ENCODE measurements at regions not wholly inside any gene's neighbourhood (a gene's known extent, or its start where the extent isn't known, plus 50 kb on each side); places are given as distances from the start of the nearest gene placed in this dataset.

GRCh38 chr5:5941486-5941885 lies 436.9 kb downstream of the MED10 start:
- H3K9ac ChIP-seq (ENCODE audit: low read length), result no peak overlapping the region
- no peaks in the 10 kb centered on the region for H3K9me3 ChIP-seq (replicated peaks; ENCODE audit: insufficient read depth, low read length)
- H3K36me3 ChIP-seq (replicated peaks; ENCODE audit: insufficient read depth, low read length), result no peaks in the 10 kb centered on the region
- no peak for DNase-seq
- H2AFZ ChIP-seq (ENCODE audit: low read length), result no peak overlapping the region
- H3K4me3 ChIP-seq (ENCODE audit: low read length), result no peak overlapping the region
- H4K20me1 ChIP-seq (ENCODE audit: insufficient read depth, low read length), result no peaks in the 10 kb centered on the region
- H3K79me2 ChIP-seq (ENCODE audit: low read length), result no peaks in the 10 kb centered on the region
- H3K4me2 ChIP-seq (ENCODE audit: low read depth, low read length), result no peak overlapping the region
- H3K27me3 ChIP-seq (replicated peaks; ENCODE audit: insufficient read depth, low read length), result no peaks in the 10 kb centered on the region
- H3K27ac ChIP-seq (ENCODE audit: low read length), result no peak overlapping the region
- H3K4me1 ChIP-seq (ENCODE audit: low read length), result no peaks in the 10 kb centered on the region
- TF ChIP-seq EZH2phosphoT487 (IDR thresholded peaks at IDR 0.05; ENCODE audit: low read length) (no peak), EZH2 (optimal IDR thresholded peaks at IDR 0.05; ENCODE audit: low read depth, low read length) (no peak), CTCF (IDR thresholded peaks at IDR 0.05; ENCODE audit: low read length) (no peak)
- no peaks in the 10 kb centered on the region for H3F3A ChIP-seq (ENCODE audit: insufficient read depth, low read length)
- no peaks in the 10 kb centered on the region for H3K9me2 ChIP-seq (replicated peaks; ENCODE audit: insufficient read depth, low read length)

- H3K4me1 ChIP-seq (ENCODE audit: low read length), result no peaks in the 10 kb centered on the region
- H3K9ac ChIP-seq (ENCODE audit: low read length), result no peak overlapping the region
- no peaks in the 10 kb centered on the region for H3K27me3 ChIP-seq (replicated peaks; ENCODE audit: insufficient read depth, low read length)
- no peaks in the 10 kb centered on the region for H3K79me2 ChIP-seq (ENCODE audit: low read length)
- no peak overlapping the region for H3K4me2 ChIP-seq (ENCODE audit: low read depth, low read length)
- H3K4me3 ChIP-seq (ENCODE audit: low read length), result no peak overlapping the region
- no peaks in the 10 kb centered on the region for H3K9me2 ChIP-seq (replicated peaks; ENCODE audit: insufficient read depth, low read length)
- H4K20me1 ChIP-seq (ENCODE audit: insufficient read depth, low read length), result no peaks in the 10 kb centered on the region
- H2AFZ ChIP-seq (ENCODE audit: low read length), result no peak overlapping the region
- H3F3A ChIP-seq (ENCODE audit: insufficient read depth, low read length), result no peaks in the 10 kb centered on the region
- H3K27ac ChIP-seq (ENCODE audit: low read length), result no peak overlapping the region
- TF ChIP-seq EZH2phosphoT487 (IDR thresholded peaks at IDR 0.05; ENCODE audit: low read length), result no peak
- no peak for TF ChIP-seq CTCF (IDR thresholded peaks at IDR 0.05; ENCODE audit: low read length)
- no peak for TF ChIP-seq EZH2 (optimal IDR thresholded peaks at IDR 0.05; ENCODE audit: low read depth, low read length)
- no peak for DNase-seq
- no peaks in the 10 kb centered on the region for H3K36me3 ChIP-seq (replicated peaks; ENCODE audit: insufficient read depth, low read length)
- no peaks in the 10 kb centered on the region for H3K9me3 ChIP-seq (replicated peaks; ENCODE audit: insufficient read depth, low read length)
Observed at GRCh38 chr5:5939759-5940370, 438.5 kb downstream of the MED10 start.

- no peak overlapping the region for H2AFZ ChIP-seq (ENCODE audit: low read length)
- TF ChIP-seq EZH2phosphoT487 (IDR thresholded peaks at IDR 0.05; ENCODE audit: low read length) (no peak), EZH2 (optimal IDR thresholded peaks at IDR 0.05; ENCODE audit: low read depth, low read length) (no peak), CTCF (IDR thresholded peaks at IDR 0.05; ENCODE audit: low read length) (no peak)
- H3K4me1 ChIP-seq (ENCODE audit: low read length), result no peaks in the 10 kb centered on the region
- no peaks in the 10 kb centered on the region for H3K9me2 ChIP-seq (replicated peaks; ENCODE audit: insufficient read depth, low read length)
- no peaks in the 10 kb centered on the region for H3K79me2 ChIP-seq (ENCODE audit: low read length)
- no peak overlapping the region for H3K27ac ChIP-seq (ENCODE audit: low read length)
- no peaks in the 10 kb centered on the region for H3K27me3 ChIP-seq (replicated peaks; ENCODE audit: insufficient read depth, low read length)
- no peak overlapping the region for H3K4me2 ChIP-seq (ENCODE audit: low read depth, low read length)
- no peaks in the 10 kb centered on the region for H3F3A ChIP-seq (ENCODE audit: insufficient read depth, low read length)
- H3K36me3 ChIP-seq (replicated peaks; ENCODE audit: insufficient read depth, low read length), result no peaks in the 10 kb centered on the region
- no peaks in the 10 kb centered on the region for H3K9me3 ChIP-seq (replicated peaks; ENCODE audit: insufficient read depth, low read length)
- DNase-seq, result no peak
- no peak overlapping the region for H3K9ac ChIP-seq (ENCODE audit: low read length)
- H3K4me3 ChIP-seq (ENCODE audit: low read length), result no peak overlapping the region
- no peaks in the 10 kb centered on the region for H4K20me1 ChIP-seq (ENCODE audit: insufficient read depth, low read length)
Observed at GRCh38 chr5:5933651-5934050, 444.7 kb downstream of the MED10 start.

Data from MM.1S (cell line).